ENCODE measurements at regions not wholly inside any gene's neighbourhood (a gene's known extent, or its start where the extent isn't known, plus 50 kb on each side); places are given as distances from the start of the nearest gene placed in this dataset.

DNA sequence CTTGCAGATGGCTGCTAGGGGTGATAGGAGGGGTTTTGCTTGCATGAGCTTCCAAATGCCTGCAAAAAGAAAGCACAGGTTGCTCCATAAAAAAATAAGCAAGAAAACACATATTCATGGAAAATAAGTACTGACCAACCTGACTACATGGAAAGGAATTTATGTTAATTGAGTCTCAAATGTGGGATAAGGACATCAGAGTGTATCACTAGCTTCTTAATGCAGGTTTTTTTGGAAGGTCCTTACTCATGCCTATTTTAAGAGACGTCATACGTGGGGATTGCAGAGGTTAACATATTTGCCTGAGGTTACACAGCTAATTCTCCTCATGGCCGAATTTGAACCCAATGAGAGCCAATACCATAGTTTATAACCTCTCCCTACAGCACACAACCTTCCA lies 116.2 kb downstream of the ASCL1 start:
- no peak for TF ChIP-seq POLR2A (IDR thresholded peaks at IDR 0.05)
- TF ChIP-seq, protein P1, sequence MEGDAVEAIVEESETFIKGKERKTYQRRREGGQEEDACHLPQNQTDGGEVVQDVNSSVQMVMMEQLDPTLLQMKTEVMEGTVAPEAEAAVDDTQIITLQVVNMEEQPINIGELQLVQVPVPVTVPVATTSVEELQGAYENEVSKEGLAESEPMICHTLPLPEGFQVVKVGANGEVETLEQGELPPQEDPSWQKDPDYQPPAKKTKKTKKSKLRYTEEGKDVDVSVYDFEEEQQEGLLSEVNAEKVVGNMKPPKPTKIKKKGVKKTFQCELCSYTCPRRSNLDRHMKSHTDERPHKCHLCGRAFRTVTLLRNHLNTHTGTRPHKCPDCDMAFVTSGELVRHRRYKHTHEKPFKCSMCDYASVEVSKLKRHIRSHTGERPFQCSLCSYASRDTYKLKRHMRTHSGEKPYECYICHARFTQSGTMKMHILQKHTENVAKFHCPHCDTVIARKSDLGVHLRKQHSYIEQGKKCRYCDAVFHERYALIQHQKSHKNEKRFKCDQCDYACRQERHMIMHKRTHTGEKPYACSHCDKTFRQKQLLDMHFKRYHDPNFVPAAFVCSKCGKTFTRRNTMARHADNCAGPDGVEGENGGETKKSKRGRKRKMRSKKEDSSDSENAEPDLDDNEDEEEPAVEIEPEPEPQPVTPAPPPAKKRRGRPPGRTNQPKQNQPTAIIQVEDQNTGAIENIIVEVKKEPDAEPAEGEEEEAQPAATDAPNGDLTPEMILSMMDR (IDR thresholded peaks at IDR 0.05), result no peak
- TF ChIP-seq EP300 (IDR thresholded peaks at IDR 0.05), result no peak
- TF ChIP-seq POLR2AphosphoS5 (IDR thresholded peaks at IDR 0.05), result no peak
- intact Hi-C loops (cut with DNase I; ENCODE audit: low total_unique reads), result no loop called here
- no peaks in the 10 kb centered on the region for H3K4me1 ChIP-seq
- H3K36me3 ChIP-seq, result no peaks in the 10 kb centered on the region
- no peaks in the 10 kb centered on the region for H3K27me3 ChIP-seq
- H3K27ac ChIP-seq, result no peak overlapping the region
- 75 to 83% (median 78%) methylated on average over 3 of the region's 3 CpGs for WGBS, 5 donors
- DNase-seq, result no peak
- H3K9me3 ChIP-seq, result peaks cover 0 to under 1% (median 0%) of the 10 kb centered on the region in 4 donors
- H3K4me3 ChIP-seq, result no peak overlapping the region

DNA sequence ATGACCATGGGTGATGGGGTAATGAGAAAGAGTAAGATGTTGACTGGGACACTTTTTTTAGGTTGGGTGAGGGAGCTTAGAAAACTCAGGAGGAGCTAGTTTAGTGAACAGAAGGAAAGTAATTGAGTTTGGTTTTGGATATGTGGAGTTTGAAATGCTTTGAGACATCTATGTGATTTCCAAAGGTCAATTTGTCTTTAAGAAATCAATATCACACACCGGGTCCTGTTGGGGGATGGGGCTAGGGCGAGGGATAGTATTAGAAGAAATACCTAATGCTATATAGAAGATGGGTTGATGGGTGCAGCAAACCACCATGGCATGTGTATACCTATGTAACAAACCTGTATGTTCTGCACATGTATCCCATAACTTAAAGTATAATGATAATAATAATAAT lies 118.4 kb downstream of the ASCL1 start:
- Histone ChIP-seq H3K27me3 (no peaks in the 10 kb centered on the region), H3K4me3 (no peak overlapping the region), H3K4me1 (no peaks in the 10 kb centered on the region), H3K36me3 (no peaks in the 10 kb centered on the region), H3K27ac (no peak overlapping the region), H3K9me3 (peaks cover 0 to 9% (median under 1%) of the 10 kb centered on the region in 4 donors)
- intact Hi-C loops (cut with DNase I; ENCODE audit: low total_unique reads), result no loop called here
- DNase-seq, result no peak
- 66 to 86% (median 82%) methylated on average over 2 of the region's 2 CpGs for WGBS, 5 donors
- TF ChIP-seq POLR2A (IDR thresholded peaks at IDR 0.05) (no peak), EP300 (IDR thresholded peaks at IDR 0.05) (no peak), POLR2AphosphoS5 (IDR thresholded peaks at IDR 0.05) (no peak)
- TF ChIP-seq, protein P1 (IDR thresholded peaks at IDR 0.05), result no peak

DNA sequence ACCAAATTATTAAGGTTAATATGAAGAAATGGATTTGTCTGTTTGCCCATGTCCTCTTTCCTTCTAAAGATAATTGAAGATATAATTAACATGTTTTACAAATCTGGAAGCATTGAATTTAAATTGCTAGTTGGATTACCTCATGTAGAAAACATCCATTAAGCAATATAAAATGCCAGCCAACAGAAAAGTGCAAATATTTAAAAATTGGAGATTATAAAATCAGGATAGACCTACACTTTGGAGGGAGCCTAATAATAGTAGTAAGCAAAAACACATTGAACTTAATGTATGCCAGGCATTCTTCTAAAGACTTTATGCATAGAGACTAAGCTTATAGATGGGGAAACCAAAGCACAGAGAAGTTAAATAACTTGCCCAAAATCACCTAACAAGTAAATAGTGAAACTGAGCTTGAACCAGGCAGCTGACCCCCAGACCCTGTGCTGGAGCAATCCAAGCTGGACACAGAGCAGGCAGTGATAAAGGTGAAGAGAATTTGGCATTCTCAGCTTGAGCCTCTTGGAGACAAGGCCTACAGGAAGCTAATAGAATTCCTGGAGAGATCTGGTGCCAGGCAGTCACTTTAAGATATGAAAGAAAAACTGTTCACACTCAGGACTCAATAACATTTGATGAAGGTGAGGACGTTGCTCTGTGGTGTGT lies 119.8 kb downstream of the ASCL1 start:
- Histone ChIP-seq H3K27ac (no peak overlapping the region), H3K36me3 (no peaks in the 10 kb centered on the region), H3K4me3 (no peak overlapping the region), H3K9me3 (peaks cover 0 to 9% (median 5%) of the 10 kb centered on the region in 4 donors), H3K4me1 (no peaks in the 10 kb centered on the region), H3K27me3 (no peaks in the 10 kb centered on the region)
- DNase-seq, result no peak
- intact Hi-C loops (cut with DNase I; ENCODE audit: low total_unique reads), result no loop called here
- WGBS, 5 donors, result 19 to 42% (median 33%) methylated on average over 1 of the region's 1 CpG
- TF ChIP-seq, protein P1 (IDR thresholded peaks at IDR 0.05), result no peak
- TF ChIP-seq POLR2A (IDR thresholded peaks at IDR 0.05) (no peak), POLR2AphosphoS5 (IDR thresholded peaks at IDR 0.05) (no peak), EP300 (IDR thresholded peaks at IDR 0.05) (no peak)

DNA sequence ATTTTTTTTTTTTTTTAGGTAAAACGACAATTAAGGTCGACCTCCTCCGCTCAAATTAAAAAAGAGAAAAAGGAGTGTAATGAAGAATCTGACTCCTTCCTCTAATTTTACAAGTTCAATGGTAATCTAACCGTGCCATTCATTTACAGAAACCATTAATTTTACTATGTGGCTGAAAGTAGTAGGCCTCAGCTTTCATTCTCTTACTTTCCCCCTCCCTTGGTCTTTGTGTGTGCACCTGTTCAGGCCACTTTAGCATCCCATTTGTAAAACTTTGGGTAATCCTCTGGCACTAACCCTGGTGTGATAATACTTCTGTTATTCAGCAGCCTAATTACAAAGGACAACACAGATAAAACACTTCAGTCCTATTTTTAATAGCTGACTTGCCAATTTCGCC lies 128.1 kb downstream of the ASCL1 start:
- H3K9me3 ChIP-seq, result peaks cover 0 to 8% (median 2%) of the 10 kb centered on the region in 4 donors
- no peak for TF ChIP-seq POLR2AphosphoS5 (IDR thresholded peaks at IDR 0.05)
- TF ChIP-seq, protein P1 (IDR thresholded peaks at IDR 0.05), result no peak
- no peak for TF ChIP-seq POLR2A (IDR thresholded peaks at IDR 0.05)
- no peak for TF ChIP-seq EP300 (IDR thresholded peaks at IDR 0.05)
- DNase-seq, result no peak
- H3K36me3 ChIP-seq, result no peaks in the 10 kb centered on the region
- H3K27me3 ChIP-seq, result no peaks in the 10 kb centered on the region
- H3K4me3 ChIP-seq, result no peak overlapping the region
- intact Hi-C loops (cut with DNase I; ENCODE audit: low total_unique reads), result no loop called here
- no peaks in the 10 kb centered on the region for H3K4me1 ChIP-seq
- WGBS, 5 donors, result 74 to 91% (median 85%) methylated on average over 5 of the region's 5 CpGs
- H3K27ac ChIP-seq, result no peak overlapping the region

Data from stomach (tissue), 8 donors.